ENCODE measurements at regions not wholly inside any gene's neighbourhood (a gene's known extent, or its start where the extent isn't known, plus 50 kb on each side); places are given as distances from the start of the nearest gene placed in this dataset.

DNA sequence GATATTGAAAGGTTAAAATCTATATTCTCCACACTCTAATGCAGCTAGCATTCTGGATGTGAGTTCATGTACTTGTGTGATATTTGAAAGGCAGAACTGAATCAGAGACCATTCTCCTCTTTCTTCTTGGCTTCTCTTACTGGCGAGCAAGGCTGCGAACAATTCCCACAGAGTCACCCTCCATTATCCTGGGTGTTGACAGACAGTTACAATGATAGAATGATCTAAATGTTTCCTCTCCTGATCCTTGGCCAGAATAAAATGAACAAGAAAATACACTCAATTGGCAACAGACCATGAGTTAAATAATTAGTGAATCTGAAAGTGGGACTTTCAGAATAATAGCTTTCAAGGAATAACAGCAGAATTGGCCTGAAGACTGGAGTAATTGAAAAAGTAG, 342.8 kb downstream of the RAPGEF2 start:
- DNase-seq: no peak

DNA sequence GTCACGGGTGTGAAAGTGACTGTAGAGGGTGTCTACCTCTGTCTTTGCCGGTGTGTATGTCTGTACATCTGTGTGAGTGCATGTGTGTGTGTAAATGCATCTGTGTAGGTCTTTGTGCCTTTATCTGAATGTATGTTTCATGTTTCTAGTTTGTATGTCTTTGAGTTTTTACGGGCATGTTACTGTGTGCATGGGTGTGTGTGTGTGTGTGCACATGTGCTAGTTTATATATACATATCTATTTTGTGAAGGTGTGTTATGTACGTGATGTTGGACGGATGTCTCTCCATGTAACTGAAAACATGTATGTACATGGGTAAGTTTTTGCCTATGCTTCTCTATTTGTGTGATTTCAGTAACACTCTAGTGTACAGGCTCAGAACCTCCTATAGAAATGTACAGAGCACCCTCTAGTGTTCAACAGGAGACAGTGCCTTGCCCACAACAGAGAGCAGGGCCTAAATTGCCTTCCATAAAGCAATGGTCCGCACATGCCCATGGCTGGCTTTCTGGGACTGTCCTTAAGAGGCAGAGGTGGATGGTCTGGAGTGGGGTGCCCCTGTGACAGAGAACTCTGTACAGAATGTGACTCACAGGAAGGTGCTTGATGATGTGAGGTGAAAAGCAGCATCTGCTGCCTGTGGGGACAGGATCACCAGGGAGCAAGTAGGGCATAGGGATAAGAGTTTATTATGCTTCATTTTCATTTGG, 343.5 kb downstream of the RAPGEF2 start:
- peak; percentile 7 for DNase-seq

DNA sequence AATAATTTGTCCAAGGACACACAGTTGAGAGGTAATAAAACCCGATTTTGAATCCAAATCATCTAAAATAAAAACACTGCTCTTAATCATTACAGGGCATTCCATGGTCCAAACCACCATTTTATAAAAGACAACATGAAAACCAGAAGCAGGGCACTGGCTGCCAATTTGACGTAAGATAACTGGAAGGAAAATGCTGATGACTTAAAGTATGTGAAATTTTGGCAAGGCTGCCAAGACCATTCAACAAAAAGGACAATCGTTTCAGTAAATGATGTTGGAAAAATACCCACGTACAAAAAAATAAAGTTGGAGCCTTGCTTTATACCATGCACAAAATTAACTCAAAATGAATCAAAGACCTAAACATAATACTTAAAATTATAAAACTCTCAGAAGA, 344.4 kb downstream of the RAPGEF2 start:
- DNase-seq: no peak

DNA sequence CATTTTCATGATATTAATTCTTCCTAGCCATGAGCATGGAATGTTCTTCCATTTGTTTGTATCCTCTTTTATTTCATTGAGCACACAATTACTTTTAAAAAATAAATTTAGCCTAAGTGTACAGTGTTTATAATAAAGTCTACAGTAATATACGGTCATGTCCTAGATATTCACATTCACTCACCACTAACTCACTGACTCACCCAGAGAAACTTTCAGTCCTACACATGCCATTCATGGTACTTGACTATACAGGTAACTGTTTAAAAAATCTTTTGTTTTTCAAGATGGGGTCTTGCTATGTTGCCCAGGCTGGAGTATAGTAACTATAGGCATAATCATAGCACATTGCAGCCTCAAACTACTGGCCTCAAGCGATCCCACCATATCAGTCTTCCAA, 348.1 kb downstream of the RAPGEF2 start:
- DNase-seq: no peak

DNA sequence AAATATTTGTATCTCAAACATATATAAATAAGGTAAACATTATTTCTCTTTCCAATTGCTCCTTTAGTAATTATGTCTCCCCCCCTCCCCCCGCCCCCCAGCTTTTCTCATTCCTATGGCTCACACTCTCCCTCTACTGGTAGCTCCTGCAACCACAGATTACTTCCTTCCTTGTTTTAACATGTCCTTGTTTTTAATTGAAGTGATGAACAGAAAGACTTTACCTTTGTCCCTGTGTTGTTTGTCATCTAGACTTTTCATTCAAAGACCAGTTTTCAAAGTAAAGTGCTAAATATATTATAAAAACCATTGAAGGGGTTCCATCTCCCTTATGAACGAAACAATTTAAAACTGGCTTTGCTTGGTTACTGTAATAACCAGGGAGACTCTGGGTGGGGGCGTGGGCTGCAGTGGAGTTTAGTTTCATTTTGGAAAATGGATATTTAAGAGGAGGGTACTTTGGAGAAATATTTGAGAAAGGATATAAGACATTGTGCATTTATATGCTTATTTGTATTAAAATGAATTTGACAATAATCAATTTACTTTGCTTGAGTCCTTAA, 352.9 kb downstream of the RAPGEF2 start:
- DNase-seq: peak; percentile 9

DNA sequence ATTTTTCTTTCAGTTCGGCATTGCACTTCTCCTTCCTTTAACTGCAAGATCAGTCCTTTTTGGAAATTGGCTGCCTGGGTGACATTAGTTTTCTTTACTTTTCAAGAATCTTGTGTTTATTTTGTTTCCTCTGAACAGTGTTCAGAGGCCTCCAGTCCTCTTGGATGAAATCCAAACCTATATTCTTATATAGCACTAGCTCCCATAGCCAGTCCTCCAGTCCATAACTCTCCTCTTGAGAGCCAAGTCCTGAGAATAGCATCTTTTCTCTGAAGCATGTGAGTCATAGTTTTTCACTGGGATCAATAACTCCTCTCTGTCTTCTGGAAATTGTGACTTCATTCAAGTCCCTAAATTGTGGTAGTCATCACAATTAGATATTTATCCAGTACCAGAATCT, 357.5 kb downstream of the RAPGEF2 start:
- no peak for DNase-seq

DNA sequence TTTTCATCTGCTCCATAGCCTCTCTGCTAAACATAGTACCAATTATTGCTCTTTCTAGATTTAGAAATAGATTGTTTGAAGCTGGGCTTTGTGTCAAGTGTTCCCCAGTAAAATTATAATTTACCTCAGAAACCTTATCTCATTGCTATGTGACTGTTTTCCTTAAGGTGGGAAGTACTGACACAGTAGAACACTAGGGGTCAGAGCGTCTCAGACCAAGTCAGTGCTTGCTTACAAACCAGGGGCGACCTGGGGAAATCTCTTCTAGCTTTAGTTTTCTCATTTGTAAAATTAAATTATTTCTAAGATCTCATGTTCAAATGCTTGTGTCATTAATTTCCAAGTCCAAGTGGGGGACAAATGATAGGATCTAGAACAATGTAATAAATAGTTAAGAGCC, 360.4 kb downstream of the RAPGEF2 start:
- DNase-seq: no peak

DNA sequence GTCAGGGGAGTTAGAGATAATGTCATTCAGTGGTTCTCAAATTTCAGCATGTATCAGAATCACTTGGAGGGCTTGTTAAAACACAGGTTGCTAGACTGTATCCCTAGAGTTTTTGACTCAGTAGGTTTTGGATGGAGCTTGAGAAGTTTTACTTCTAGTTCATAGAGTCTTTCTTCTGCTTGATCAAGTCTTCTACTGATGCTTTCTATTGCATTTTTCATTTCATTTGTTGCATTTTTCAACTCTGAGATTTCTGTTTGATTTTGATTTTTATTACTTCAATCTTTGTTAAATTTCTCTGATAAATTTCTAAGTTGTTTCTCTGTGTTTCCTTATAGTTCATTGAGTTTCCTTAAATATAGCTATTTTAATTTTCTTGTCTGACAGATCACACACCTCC, 361.4 kb downstream of the RAPGEF2 start:
- DNase-seq: no peak

DNA sequence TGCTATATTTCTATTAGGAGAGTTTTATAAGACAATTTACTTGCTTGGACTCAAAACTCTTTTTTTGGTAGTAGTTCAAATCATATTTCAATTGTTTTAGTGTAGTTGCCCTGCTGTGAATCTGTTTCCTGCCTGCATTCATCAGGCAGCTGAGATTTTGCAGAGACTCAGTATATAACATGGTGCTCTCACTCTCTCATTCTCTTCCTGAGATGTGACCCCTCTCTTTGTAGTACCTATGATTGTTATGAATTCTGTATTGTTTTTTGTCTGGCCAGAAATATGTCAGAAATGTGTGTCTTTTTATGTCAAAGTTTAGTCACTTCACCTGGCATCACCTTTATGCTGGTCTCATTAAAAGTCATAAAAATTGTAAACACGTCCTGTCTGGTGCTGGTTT, 374.0 kb downstream of the RAPGEF2 start:
- DNase-seq: no peak

DNA sequence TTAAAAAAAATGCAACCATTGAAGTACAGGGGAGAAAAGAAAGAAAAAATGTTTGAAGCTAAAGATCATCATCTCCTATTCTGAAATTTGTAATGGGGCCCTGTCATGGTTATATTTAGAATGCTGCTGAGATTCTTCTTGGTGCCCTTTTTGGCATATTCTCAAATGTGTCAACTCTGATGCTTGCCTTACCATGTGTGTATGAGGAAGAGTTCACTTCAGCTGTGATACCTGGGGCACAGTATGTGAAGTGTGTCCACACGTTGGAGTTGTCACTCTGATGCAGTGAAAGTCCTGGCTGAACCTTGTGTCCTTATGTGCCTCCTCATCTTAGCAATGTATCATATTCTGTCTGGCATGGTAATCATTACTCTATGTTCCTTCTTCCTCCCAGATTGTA, 377.9 kb downstream of the RAPGEF2 start:
- DNase-seq: no peak

DNA sequence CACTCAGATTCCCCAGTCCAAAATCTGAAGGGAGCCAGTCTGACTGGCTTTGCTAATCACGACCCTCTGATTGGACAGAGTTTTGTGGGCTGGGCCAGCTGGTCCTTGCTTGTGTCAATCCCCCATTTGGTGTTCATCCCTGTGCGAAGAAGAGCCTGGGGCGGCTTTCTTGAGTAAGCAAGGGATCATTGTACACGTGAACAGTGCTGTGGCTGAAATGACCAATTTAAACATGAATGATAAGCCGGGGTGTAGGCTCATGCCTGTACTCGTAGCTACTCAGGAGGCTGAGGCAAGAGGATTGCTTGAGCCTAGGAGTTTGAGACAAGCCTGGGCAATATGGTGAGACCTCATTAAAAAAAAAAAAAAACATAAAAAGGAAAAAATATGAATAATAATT, 379.1 kb downstream of the RAPGEF2 start:
- no peak for DNase-seq

DNA sequence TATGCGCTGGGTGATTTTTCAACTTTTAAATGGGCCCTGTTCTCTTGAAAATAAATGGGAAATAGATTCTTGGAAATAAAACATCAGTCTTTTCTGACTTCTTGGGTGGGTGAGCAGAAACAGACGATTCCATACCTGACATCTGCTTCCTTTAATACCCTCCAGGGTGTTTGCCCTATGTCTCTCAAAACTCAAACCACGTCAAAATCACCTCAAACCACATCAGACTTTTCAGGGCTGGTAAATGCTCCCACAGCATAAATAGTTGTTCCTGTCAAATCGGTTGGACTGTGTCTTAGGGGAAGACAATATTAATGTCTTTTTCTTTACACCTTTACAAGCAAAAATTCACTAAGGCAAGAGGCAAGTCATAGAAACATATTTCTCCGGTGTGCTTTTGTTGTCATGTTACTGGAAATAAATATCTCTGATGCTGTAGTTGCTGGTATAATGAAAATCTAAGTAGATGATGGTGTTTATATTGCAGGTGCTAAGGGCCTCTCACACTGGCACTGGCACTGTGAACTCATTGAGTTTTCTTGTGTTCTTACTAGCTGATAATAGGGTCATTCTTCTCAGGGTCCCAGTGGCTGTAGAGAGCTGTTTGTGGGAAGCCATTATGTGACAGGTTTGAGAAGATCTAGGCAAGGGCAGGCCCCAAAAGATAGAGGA, 380.4 kb downstream of the RAPGEF2 start:
- no peak for DNase-seq

DNA sequence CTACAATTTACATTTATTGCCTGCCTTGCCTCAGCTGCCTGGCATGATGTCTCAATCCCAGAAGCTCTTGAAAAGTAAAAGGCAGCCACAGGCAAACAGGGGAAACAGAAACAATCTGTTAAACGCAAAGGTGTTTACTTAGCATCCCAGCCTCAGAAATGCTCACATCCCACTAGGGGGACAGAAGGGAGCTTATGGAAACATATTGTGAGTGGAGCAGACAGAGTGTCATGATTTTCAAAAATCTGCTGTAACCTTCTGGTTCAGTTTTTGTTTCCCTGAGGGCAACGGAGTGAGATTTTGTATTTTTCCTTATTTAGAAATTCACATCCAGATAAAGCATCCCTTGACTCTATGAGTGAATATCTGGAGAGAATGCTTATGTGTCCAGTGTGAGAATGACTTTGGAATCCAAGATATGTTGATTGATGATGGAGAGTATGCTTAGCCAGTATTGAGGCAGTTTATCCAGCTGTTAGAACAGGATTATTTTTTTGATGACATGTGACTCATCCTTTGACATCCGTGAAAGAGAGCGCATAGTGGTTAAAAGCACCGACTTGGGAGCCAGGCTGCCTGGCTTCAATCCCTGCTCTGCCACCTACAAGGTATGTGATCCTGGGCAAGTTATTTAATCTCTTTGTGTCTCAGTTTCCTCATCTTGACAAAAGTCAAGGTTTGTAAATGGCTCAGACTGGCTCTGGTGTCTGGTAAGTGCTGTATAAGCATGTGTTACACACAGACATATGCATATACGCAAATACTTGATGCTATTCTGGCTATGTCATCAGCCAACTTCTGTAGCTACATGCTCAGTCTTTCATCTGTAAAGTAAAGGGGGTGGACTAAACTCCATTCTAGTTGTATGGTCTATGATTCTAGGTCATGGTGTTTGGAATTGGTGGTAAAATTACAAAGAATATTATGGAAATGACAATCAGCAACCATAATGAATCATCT, 381.2 kb downstream of the RAPGEF2 start:
- DNase-seq: no peak

DNA sequence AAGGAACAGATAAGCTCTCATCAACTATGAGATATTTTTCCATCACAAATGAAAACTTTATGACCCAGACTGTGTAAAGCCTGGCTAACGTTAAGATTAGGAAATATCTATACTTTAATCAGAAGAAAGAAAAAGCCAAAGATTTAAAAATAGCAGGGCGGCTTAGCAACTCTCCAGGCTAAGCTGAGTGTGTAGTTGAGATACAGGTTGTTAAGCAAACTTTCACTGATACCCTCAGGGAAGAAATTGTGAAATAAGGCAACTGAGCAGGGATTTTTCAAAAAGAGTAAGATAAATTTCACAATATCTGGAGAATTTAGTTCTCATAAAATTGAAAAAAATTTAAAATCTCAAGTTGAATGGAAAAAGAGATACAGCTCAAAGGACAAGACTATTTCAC, 382.0 kb downstream of the RAPGEF2 start:
- DNase-seq: no peak

DNA sequence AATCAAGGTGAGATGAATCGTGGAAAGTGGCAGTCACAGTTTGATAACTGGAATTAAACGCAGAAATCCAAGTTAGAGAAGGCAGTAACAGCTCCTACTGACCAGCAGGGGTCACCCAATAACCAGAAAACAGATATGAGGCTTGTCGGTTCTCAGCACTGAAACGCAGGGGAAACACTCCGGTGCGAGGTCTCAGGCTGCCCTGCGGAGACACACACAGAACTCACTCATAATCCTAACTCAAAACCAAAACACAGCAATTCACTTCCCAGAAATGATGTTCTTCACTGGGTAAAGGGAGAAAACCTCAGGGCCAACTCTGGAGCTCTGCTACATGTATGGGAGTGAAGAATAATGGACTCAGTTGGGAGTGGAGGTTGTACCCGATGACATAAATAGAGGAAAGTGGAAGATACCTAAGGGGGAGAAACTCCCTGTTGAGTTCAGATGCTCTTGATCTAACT, 384.4 kb downstream of the RAPGEF2 start:
- peak; percentile 18 for DNase-seq

DNA sequence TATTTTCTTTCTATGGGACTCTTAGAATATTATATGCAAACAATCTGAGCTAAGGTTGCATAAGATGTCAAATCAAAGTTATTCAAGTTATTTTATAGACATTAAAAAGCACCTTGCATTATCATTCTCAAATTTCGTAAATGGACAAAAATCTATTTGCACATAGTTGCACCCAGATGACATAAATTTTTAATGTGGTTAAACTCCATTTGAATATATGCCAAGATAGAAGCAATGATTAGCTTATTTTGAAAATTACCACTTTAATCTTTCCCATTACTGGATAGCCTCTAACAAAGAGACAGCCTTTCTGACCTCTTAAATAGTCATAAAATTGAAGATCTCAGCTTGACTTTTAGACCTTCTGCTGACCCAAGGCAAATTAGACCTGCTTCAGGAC, 386.8 kb downstream of the RAPGEF2 start:
- no peak for DNase-seq

DNA sequence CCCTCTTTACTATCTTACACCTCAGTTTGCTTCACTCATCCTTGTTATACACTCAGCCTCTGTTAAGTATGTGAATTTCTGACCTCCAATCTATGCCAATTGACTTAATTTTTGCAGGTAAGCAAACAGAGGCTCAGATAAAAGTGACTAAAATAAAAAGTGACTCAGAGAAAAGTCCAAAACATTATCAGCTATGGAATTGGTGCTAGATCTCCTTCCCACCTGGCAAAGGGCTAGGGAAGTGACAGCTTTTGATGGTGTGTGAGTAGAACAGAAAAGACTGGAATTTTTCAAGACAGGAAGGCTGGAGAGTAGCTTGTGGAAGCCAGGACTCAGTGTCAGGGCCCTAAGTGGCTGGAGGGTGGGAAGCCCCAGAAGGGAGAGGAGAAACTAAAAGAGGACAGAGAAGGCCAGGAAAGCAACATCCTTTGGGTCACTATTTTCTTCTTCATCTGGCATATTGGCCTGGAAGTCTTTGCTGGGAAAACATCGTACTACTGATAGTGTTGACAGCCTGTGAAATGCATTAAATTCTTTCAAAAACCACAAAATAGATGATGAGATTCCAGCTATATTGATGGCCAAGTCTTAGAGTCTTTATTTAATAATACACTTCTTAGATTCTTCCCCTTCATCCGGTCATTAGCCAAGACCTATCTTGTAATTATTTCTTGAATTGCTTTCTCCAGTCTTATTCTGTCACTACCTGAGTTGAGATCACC, 392.8 kb downstream of the RAPGEF2 start:
- DNase-seq: no peak

DNA sequence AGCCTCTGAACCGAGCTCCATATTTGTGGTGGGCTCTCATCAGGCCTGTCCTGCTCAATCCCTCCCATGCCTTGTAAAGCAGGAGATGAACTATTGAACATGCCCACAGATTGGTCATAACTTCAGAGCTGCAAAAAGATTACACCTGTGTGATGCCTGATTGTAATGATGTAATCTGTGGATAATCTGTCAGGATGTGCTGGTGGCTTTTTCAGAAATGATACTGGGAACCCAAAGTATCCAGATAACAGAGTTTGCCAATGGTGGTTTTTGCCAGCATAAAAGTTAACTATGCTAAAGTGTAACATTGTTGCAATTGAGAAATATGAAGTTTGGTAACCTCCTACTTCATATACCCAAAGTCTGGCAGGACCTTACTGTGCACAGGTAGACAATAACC, 393.4 kb downstream of the RAPGEF2 start:
- no peak for DNase-seq

DNA sequence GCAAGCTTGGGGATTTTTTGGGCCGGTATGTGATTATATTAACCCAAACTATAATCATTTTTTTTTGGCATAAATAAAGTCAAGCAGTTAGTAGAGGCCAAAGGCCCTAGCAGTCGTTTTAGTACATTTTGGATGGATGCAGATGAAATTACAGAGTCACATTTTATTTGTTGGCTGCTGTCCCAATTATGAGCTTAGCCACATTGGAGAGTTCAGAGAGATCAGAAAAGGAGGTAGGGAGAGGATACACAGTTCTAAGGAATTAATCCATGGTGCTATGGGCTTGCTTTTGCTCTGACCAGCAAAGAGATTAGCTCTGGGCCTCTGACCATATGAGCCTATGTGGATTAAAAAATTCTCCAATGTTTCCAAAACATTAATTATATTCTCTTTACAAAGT, 395.1 kb downstream of the RAPGEF2 start:
- no peak for DNase-seq

DNA sequence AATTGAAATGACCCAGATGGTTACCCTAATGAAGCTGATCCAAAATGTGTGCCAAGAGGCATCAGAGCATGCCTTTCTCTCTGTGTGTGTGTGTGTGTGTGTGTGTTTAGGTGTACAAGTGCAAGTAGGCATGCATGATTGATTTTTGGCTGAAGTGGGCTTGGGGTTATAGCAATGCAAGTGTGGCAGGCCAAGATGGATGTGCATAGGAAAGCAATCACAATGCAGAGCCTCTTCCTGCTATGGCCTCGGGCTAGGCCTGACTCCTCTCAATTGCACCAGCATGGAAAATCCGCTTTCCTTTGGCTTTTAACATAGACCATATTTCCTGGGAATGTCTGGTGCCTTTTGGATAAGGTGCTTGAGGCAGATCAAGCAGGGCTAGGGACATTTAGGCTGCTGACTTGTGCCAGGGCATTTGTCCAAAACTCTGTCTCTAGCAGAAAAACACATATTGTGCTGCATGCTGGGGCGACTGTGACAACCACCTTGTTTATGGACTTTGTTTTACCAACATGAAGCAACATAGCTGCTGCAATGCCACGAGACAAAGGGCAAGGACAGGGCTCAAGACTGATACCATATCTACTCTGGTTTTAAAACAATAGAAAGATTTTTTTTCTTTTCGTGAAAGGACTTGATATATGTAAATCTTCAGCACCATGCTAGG, 395.7 kb downstream of the RAPGEF2 start:
- no peak for DNase-seq

DNA sequence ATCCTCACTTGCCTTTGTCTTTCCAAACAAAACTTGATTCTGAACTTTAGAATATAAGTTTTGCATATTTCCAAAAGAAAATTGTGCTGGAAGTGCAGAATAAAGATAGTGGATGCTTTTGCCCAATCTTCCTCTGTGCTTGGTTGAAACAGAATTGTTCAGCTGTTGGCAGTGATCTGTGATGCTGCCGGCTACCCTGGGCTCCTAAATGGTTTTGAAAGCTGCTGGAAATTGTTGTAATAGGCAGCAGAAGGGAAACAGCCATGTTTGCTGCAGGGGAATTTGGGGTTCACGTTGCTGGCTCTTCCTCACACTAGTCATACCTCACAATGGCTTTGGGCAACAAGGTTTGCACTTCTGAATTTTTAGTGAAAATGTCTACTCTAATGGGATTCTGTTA, 398.0 kb downstream of the RAPGEF2 start:
- DNase-seq: no peak

All from NCI-H1105 (cell line).